Progenitor cell of endocrine pancreas (in vitro differentiated cells): ENCODE measurements at regions not wholly inside any gene's neighbourhood (a gene's known extent, or its start where the extent isn't known, plus 50 kb on each side); places are given as distances from the start of the nearest gene placed in this dataset.
"Not testable (repeated sequence)": the region's sequence is repeated elsewhere in the genome, so short reads cannot be mapped to it uniquely, and the experiment has no call there.

ENCODE experiments used
- DNase-seq: peaks from one replicate; pipeline ENCODE4 v3.0.0; 2021; ENCODE audit warnings: low spot score; ENCODE audit not compliant: unreplicated experiment
- H3K27ac Mint-ChIP-seq: 2 replicates; pipeline ENCODE4 v1.8.0; 2021; ENCODE audit warnings: mild to moderate bottlenecking, moderate library complexity, mixed read lengths
- H3K27me3 Mint-ChIP-seq: 2 replicates; pipeline ENCODE4 v1.8.0; 2021; ENCODE audit warnings: mixed read lengths
- H3K36me3 Mint-ChIP-seq: 2 replicates; pipeline ENCODE4 v1.8.0; 2022; ENCODE audit warnings: mixed read lengths; ENCODE audit not compliant: insufficient read depth
- H3K4me1 Mint-ChIP-seq: 2 replicates; pipeline ENCODE4 v1.8.0; 2021; ENCODE audit warnings: low read depth, mixed read lengths
- H3K4me3 Mint-ChIP-seq: 2 replicates; pipeline ENCODE4 v1.8.0; 2021; ENCODE audit warnings: low read depth, mild to moderate bottlenecking, moderate library complexity, mixed read lengths
- H3K9me3 Mint-ChIP-seq: 2 replicates; pipeline ENCODE4 v1.8.0; 2021; ENCODE audit warnings: low read depth, mixed read lengths
- TF ChIP-seq, protein P1 (sequence below): fragments of 200-600 bp; sonication (generic); IDR thresholded peaks from one replicate; pipeline ENCODE4 v1.5.0; 2021; ENCODE audit warnings: antibody characterized with exemption, mild to moderate bottlenecking; ENCODE audit not compliant: unreplicated experiment

DNA sequence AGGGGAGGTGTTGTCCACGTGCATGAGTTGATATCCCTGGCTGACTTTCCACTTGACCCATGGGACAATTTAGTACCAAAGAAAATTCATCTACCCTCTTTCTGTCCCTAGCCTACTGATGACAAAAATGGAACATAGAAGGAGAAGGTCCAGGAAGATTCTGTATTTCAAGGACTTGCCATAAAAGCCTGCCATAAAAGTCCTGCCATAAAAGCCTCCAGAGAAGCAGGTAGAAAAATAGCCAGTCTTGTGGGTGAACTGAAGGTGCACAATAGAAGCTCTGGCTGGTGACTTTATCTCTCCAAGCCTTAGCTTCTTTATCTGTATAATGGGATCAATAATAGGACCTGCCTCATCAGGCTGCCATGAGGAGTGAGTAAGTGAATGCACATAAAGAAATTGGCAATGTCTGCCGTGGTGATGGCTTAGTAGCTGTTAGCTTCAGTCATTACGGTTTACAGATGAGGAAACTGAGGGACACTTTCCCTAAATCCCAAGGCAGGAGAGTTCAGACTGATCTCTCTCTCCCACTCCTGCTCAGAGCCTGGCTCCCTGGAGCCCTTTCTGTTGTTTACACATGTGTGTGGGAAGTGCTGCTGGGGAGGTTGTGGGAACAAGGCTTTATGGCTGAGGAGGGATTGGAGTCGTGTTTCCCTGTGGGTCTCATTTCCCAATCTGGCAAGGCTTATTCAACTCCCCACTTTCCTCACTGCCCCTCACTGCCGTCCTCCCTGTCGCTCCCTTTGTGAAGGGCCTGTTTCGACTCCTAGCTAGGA is 101.5 kb downstream of the TRIM43 start:
- not testable (repeated sequence) for DNase-seq, H3K9me3 Mint-ChIP-seq, H3K36me3 Mint-ChIP-seq, H3K27ac Mint-ChIP-seq, H3K4me1 Mint-ChIP-seq, H3K4me3 Mint-ChIP-seq
- H3K27me3 Mint-ChIP-seq, result peaks cover 29% of the 10 kb centered on the region

DNA sequence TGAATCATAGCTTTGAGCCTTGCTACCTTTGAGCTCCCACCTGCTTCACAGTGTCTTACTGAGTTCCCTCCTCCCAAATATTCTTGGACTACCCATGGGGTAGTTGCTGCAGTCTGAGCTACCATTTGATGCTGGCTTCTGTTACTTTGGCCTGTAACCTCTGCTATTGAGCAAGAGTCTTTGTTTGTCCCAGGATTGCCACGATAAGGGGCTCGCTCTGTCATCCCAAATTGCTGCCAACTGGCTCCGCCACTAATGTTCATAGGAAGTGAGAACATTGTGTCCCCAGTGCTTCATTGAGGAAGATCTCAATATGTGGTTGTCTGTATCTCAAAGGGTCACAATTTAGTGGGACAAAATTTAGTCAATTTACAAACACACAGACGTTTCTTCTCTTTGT is 103.8 kb downstream of the TRIM43 start:
- no peak overlapping the region for H3K27ac Mint-ChIP-seq
- no peaks in the 10 kb centered on the region for H3K4me1 Mint-ChIP-seq
- no peak for DNase-seq
- H3K36me3 Mint-ChIP-seq, result no peaks in the 10 kb centered on the region
- TF ChIP-seq, protein P1, sequence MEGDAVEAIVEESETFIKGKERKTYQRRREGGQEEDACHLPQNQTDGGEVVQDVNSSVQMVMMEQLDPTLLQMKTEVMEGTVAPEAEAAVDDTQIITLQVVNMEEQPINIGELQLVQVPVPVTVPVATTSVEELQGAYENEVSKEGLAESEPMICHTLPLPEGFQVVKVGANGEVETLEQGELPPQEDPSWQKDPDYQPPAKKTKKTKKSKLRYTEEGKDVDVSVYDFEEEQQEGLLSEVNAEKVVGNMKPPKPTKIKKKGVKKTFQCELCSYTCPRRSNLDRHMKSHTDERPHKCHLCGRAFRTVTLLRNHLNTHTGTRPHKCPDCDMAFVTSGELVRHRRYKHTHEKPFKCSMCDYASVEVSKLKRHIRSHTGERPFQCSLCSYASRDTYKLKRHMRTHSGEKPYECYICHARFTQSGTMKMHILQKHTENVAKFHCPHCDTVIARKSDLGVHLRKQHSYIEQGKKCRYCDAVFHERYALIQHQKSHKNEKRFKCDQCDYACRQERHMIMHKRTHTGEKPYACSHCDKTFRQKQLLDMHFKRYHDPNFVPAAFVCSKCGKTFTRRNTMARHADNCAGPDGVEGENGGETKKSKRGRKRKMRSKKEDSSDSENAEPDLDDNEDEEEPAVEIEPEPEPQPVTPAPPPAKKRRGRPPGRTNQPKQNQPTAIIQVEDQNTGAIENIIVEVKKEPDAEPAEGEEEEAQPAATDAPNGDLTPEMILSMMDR, result no peak
- H3K27me3 Mint-ChIP-seq, result peaks cover 30% of the 10 kb centered on the region
- no peak overlapping the region for H3K4me3 Mint-ChIP-seq
- no peaks in the 10 kb centered on the region for H3K9me3 Mint-ChIP-seq

DNA sequence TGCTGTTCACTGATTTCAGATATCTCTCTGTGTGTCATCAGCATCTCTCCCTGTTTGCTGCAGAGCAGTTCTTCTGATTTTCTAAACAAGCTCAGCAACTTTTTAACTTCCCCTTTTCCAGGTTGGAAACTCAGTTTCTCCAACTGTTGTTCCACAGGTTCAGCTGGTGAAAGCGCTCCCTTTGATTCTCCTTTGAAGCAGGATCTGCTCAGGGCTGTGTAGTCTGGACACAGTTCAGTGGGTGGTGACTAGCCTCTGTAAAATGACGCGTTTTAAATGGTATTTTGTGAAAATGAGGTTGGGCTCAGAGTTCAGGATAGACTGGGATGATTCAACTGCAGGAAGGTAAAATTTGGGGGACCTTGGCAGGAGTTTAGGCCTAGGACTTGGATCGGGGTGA is 106.3 kb downstream of the TRIM43 start:
- H3K9me3 Mint-ChIP-seq, result no peaks in the 10 kb centered on the region
- no peaks in the 10 kb centered on the region for H3K4me1 Mint-ChIP-seq
- peaks cover 36% of the 10 kb centered on the region for H3K27me3 Mint-ChIP-seq
- no peaks in the 10 kb centered on the region for H3K36me3 Mint-ChIP-seq
- no peak overlapping the region for H3K27ac Mint-ChIP-seq
- DNase-seq, result no peak
- H3K4me3 Mint-ChIP-seq, result no peak overlapping the region
- TF ChIP-seq, protein P1, result no peak

DNA sequence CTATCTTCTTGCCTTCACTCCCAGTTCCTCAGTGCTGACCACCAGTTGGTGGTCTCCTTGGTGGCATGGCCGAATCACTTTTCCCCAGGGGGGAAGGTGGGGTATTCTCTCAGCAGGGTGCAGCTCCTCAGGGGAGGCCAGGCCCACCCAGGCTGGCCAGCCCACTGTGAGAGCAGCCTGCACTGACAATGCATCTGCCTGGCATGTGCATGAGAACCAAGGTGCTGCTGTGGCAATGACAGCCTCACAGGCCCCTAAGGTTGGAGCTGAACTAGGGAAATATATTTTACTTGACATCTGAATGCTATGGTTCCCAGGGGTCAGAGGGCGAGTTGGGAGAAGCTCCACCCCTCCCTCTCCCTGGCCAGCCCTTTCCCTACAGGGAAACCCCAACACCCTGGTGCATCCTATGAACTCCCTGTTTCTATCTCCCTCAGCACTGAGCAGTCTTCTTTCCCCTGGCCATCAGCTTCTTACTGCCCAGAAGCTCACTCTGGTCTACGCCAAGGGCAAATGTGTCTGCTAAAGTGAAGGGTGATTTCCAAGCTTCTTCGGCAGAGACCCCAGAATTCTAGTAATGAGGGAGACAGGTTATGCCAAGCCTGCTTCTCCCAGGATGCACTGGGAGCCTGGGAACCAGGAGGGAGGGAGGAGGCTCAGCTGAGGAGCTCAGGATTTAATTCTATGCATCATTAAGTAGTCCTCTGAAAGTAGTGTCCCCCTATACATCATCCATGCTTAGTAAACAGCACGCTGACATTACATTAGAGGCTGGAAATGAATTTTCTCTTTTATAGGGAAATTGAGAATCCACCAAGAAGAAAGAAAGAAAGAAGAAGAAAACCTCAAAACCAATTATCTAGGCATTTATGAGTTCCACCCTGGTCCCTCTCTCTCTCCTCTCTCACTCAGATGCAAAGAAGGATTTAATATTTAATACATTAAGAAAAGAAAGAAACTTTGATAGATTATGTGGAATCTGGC is 107.7 kb downstream of the TRIM43 start:
- H3K4me1 Mint-ChIP-seq, DNase-seq, H3K4me3 Mint-ChIP-seq, H3K36me3 Mint-ChIP-seq, H3K9me3 Mint-ChIP-seq, H3K27ac Mint-ChIP-seq: not testable (repeated sequence)
- peaks cover 36% of the 10 kb centered on the region for H3K27me3 Mint-ChIP-seq

DNA sequence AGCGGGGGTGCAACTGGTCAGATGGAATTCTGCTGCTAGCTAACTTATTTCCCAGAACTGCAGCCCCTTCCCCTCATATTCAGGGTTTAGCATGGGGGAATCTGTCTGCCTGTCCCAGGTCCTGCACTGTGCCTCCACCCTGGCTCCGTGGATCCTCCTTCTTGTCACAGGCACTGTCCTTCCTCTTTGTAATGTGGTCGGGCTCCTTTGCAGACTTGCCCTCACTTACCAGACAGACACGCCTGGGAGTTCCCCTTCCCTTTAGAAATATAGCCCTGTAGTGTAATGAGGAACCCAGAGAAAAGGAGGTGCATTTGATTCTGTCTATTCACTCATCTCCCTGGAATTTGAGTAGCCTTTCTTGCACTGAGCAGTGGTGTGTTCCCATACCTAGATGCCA is 108.7 kb downstream of the TRIM43 start:
- H3K9me3 Mint-ChIP-seq, result no peaks in the 10 kb centered on the region
- no peaks in the 10 kb centered on the region for H3K36me3 Mint-ChIP-seq
- peaks cover 35% of the 10 kb centered on the region for H3K27me3 Mint-ChIP-seq
- no peaks in the 10 kb centered on the region for H3K4me1 Mint-ChIP-seq
- DNase-seq, result no peak
- peak overlapping the region; percentile 39 for H3K27ac Mint-ChIP-seq
- TF ChIP-seq, protein P1, result no peak
- H3K4me3 Mint-ChIP-seq, result no peak overlapping the region

DNA sequence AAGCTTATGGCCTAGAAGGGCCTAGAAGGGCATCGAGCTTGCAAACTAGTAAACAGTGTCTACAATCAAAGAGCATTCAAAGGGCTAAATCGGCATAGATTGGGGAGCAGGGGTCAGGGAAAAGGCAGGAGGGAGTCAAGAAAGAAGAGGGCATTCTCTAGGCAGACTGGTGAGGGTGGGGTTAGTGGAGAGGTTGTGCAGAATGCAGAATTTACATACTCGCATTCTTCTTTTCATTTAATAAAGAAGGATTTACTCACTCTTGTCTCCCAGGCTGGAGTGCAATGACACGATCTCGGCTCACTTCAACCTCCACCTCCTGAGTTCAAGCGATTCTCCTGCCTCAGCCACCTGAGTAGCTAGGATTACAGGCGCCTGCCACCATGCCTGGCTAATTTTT is 110.7 kb downstream of the TRIM43 start:
- peaks cover 18% of the 10 kb centered on the region for H3K27me3 Mint-ChIP-seq
- H3K36me3 Mint-ChIP-seq, result no peaks in the 10 kb centered on the region
- no peaks in the 10 kb centered on the region for H3K4me1 Mint-ChIP-seq
- H3K4me3 Mint-ChIP-seq, result no peak overlapping the region
- TF ChIP-seq, protein P1, result no peak
- H3K9me3 Mint-ChIP-seq, result no peaks in the 10 kb centered on the region
- DNase-seq, result no peak
- no peak overlapping the region for H3K27ac Mint-ChIP-seq

DNA sequence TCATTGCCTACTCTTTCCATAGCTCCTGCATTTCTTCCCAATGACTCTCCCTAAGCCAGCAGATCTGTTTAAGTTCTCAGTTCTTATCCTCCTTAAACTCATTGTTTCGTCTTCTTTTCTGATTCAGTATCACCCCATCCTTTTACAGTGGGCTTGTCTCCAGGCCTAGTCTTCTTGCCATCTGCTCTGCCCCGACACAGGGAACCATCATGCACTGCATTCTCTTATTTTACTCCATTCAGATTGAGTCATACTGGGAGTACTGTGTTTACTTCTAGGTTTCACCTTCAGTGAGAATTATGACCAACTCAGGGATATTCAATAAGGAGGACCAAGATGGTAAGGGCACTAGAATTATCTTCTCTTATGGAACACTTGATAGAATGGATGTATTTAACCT is 115.4 kb downstream of the TRIM43 start:
- H3K4me1 Mint-ChIP-seq, H3K27ac Mint-ChIP-seq: not testable (repeated sequence)

More for the DNA sequence above, 115.4 kb downstream of the TRIM43 start:
- H3K27me3 Mint-ChIP-seq, H3K36me3 Mint-ChIP-seq, H3K4me3 Mint-ChIP-seq, DNase-seq, H3K9me3 Mint-ChIP-seq: not testable (repeated sequence)
